Left lobe of liver (tissue), 2 donors: ENCODE measurements at regions not wholly inside any gene's neighbourhood (a gene's known extent, or its start where the extent isn't known, plus 50 kb on each side); places are given as distances from the start of the nearest gene placed in this dataset.
"Not testable (repeated sequence)": the region's sequence is repeated elsewhere in the genome, so short reads cannot be mapped to it uniquely, and the experiment has no call there.

Source experiments
- ATAC-seq: fragments of 200-7000 bp; cut with Tn5 transposase; one replicate; pipeline ENCODE4 v1.9.1; 2020; ENCODE audit warnings: mild to moderate bottlenecking, moderate library complexity
- DNase-seq: peaks from one replicate; pipeline ENCODE4 v3.0.0-alpha.2; 2020; ENCODE audit warnings: low spot score
- donor health status: DM: no; HTN: no; CAD: no; lungs with moderate emphysema.
- donor health status: DM: no; HTN: yes; CAD: no.

GRCh38 chr20:57785720-57786119 is 75.9 kb upstream of the PMEPA1 start:
- DNase-seq: no peak
- ATAC-seq: no peak

GRCh38 chr20:57785061-57785460 is 75.2 kb upstream of the PMEPA1 start:
- ATAC-seq: no peak
- no peak for DNase-seq

GRCh38 chr20:57783956-57784837 is 74.4 kb upstream of the PMEPA1 start:
- ATAC-seq: no peak
- DNase-seq: no peak

- ATAC-seq (no peak), DNase-seq (no peak)
Measured at GRCh38 chr20:57783196-57783595, 73.4 kb upstream of the PMEPA1 start.

- no peak for DNase-seq
- no peak for ATAC-seq
Measured at GRCh38 chr20:57782631-57783041, 72.8 kb upstream of the PMEPA1 start.

- DNase-seq (no peak), ATAC-seq (no peak)
Measured at GRCh38 chr20:57781901-57782300, 72.1 kb upstream of the PMEPA1 start.

GRCh38 chr20:57780906-57781305 is 71.1 kb upstream of the PMEPA1 start:
- DNase-seq (no peak), ATAC-seq (no peak)

- no peak for DNase-seq
- ATAC-seq: no peak
Measured at GRCh38 chr20:57780398-57780797, 70.6 kb upstream of the PMEPA1 start.

GRCh38 chr20:57779401-57780003 is 69.7 kb upstream of the PMEPA1 start:
- DNase-seq: no peak
- no peak for ATAC-seq

- ATAC-seq (no peak), DNase-seq (no peak)
Measured at GRCh38 chr20:57777911-57778310, 68.1 kb upstream of the PMEPA1 start.

- DNase-seq (no peak), ATAC-seq (no peak)
Measured at GRCh38 chr20:57774951-57775350, 65.1 kb upstream of the PMEPA1 start.

GRCh38 chr20:57774111-57774880 is 64.5 kb upstream of the PMEPA1 start:
- ATAC-seq (no peak), DNase-seq (no peak)

GRCh38 chr20:57773059-57773815 is 63.4 kb upstream of the PMEPA1 start:
- DNase-seq (no peak), ATAC-seq (no peak)

- DNase-seq (no peak), ATAC-seq (no peak)
Measured at GRCh38 chr20:57772349-57772964, 62.6 kb upstream of the PMEPA1 start.

- DNase-seq (no peak), ATAC-seq (no peak)
Measured at GRCh38 chr20:57770852-57771720, 61.3 kb upstream of the PMEPA1 start.

- DNase-seq, ATAC-seq: not testable (repeated sequence)
Measured at GRCh38 chr20:57770401-57770800, 60.6 kb upstream of the PMEPA1 start.

GRCh38 chr20:57769756-57770155 is 59.9 kb upstream of the PMEPA1 start:
- DNase-seq (no peak), ATAC-seq (no peak)

GRCh38 chr20:57768519-57768918 is 58.7 kb upstream of the PMEPA1 start:
- ATAC-seq: no peak
- DNase-seq: no peak

- no peak for ATAC-seq
- no peak for DNase-seq
Measured at GRCh38 chr20:57767441-57767840, 57.6 kb upstream of the PMEPA1 start.

GRCh38 chr20:57763235-57763595 is 53.4 kb upstream of the PMEPA1 start:
- no peak for ATAC-seq
- DNase-seq: no peak
